ENCODE measurements at regions not wholly inside any gene's neighbourhood (a gene's known extent, or its start where the extent isn't known, plus 50 kb on each side); places are given as distances from the start of the nearest gene placed in this dataset.

DNA sequence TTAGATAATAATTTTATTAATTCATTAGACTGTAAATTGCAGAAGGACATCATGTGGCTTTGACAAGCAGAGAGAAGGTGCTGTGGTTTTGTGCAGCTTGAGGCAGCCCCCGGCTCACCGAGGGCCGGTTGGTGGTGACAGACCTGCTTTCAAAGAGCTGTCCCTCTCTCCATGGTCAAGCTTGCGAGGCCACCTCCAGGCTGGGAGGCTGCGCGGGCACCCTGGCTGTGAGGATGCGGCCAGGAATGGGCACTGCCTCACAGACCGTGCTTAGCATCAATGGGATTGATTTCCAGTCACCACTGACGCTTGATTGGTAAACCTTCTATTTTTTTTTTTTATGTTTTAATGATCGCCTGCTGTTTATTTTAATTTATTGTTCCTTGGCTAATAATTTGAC is 690.9 kb downstream of the GALR1 start:
- no peak for DNase-seq

DNA sequence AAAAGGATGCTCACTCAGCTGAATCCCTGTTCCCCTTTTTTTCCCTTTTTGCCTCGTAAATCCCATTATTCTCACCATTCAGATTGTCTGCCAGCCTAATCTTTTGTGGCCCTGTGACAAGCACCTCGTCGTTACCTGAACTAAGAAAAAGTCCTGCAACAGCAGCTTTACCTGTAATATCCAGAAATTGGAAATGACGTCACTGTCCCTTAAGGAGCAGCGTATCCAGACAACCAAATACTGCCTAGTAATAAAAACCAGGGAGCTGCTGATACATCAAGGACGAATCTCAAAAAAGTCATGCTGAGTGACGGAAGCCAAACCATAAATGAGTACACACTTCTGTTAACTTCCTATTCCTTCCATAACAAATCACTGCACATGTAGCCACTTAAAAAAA is 694.9 kb downstream of the GALR1 start:
- no peak for DNase-seq

DNA sequence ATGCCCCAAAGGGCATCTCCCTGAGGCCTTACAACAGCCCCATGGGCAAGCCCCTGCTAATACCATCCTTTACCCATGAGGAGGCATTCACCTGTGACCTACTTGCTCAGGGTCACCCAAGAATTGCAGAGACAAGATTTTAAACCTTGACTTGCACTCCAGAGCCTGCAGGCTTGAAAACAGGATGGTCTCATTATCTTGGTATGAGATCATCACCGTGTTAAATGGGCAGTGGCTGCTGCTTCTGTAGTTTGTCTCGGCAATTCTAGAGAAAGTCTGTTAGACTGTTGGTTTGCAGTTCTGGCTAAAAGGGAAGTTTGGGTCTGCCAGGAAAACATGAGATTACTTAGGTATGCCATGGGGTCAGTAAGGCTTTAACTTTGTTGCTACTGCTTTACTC is 698.9 kb downstream of the GALR1 start:
- no peak for DNase-seq

DNA sequence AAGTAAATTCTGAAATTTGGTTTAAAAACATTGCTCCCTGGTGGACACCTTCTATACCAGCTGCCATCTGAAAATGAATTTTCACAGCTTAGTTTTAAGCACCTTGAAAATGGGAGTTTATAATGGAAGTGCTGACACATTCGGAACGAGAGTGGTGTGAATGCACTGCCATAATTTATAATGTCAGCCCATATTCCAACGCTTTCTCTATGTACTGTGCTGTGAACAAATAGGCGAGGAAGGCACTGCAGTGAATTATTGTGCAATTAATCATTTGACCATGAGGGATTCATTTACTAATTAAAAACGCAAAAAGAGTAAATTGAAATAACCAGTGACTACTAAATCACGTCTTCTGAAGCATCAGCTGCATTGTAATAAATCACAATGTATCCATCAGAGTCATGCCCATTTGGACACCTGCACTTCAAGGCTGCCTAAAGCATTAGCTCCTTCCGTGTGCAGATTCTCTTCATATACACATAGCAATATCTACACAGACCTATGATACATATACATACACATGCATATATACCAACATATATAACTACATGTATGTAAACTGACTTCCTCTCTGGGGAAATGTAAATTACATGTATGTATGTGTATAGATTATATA is 699.8 kb downstream of the GALR1 start:
- no peak for DNase-seq

DNA sequence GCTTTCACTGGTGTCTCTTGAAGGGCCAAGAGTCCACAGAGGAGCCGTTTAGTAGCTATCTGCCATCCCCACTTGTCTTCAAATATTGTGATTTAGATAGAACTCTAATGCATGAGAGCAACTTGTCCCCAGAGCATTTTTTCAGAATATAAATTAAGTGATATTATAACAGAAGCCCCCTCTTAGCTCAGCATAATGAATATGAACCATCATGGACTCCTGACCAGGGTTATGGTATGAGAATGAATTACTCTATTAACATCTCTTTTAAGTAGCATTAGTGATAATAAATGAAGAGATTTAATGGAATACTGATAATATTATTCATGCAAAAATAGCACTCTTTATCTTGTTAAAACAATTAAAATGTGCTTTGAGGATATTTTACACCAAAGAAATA is 709.6 kb downstream of the GALR1 start:
- no peak for DNase-seq

DNA sequence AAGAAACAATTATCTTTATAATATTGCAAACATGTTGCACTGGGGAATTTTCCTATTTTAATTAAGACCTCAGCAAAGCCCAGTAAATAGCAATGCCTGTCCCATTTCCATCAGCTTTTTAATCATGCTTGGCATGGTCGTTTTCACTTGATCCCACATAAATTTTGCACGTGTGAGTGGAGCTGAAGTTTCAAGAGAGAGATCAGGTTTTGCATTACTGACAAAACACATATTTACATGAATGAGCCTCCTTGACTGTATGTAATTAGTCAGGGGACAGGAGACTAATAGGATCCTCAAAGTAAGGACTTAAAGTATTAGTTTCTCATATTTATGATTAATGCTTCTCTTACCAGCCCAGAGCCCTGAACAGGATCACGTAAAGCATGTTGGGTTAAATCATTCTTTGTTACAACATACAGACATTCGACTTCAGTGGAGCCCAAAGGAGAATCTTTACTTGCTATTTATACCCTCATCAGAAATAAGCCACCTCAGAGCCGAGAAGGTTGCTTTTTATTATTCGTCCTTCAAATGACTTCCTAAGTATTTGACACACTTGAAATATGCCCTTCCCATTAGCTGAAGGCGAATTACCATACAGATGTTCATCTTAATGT is 711.3 kb downstream of the GALR1 start:
- DNase-seq, result no peak

DNA sequence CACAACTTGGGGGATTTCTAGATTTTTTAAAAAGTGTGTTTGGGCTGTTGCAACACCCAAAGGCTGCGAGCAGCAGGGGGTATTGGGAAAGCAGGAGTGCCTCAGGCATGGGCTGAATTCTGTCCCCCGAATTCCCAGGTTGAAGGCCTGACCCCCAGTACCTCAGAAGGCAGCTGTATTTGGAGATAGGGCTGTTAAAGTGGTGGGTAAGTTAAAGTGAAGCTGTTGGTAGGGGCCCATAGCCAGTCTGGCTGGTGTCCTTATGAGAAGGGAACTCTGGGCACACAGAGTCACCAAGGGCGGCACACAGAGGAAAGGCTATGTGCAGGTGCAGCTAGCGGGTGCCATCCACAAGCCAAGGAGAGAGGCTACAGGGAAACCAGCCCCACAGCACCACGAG is 717.4 kb downstream of the GALR1 start:
- no peak for DNase-seq

DNA sequence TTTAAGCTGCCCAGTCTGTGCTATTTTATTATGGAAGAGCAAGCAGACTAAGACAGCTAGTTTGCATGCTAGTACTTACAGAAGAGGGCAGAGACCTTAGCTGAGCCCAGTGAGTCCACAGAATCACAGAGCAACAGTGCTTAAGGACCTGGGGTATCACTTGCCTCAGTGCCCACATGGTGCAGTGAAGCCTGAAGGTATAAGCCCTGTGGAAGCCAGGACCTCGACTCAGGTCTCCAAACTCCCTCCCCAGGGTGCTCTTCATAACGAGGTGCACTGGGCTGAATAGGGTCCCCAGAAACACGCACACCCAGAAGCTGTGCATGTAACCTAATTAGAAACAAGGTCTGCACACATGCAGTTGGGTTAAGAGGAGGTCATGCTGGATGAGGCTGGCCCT is 718.1 kb downstream of the GALR1 start:
- no peak for DNase-seq

DNA sequence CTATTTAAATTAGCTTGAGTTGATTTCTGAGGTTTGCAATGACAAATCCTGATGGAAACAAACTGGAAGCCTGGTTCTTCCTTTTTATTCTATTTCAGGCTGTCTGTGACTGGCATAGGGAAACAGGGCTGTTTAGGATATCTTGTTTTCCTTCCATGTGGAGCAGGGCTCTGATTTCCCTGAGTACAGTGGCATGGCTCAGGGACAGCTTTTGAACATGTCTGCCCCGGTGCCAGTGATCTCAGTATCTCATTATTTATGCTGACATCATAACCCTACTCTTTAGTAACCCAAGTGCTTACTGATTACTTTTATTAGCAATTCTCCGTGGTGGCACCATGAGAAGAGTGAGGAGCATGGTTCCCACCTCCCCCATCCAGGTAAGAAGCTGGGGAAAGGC is 720.3 kb downstream of the GALR1 start:
- DNase-seq, result no peak

DNA sequence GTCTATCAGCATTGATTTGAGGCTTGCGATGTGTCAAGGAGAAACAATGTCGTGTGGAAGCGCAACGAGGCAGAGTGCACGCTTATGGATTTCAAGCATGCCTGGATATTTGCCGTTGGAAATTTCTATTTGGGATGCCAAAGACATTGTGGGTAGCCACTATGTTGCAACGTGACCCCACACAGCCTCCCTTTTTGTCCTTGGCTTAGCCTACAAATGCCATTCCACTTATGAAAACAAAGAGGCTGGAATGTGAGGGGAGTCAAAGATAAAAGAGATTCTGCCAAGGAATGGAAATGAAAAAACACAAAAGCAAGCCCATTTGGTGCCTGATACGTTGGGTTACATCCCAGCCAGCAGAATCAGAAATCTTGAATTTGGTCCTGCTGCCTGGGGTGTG is 721.2 kb downstream of the GALR1 start:
- no peak for DNase-seq

DNA sequence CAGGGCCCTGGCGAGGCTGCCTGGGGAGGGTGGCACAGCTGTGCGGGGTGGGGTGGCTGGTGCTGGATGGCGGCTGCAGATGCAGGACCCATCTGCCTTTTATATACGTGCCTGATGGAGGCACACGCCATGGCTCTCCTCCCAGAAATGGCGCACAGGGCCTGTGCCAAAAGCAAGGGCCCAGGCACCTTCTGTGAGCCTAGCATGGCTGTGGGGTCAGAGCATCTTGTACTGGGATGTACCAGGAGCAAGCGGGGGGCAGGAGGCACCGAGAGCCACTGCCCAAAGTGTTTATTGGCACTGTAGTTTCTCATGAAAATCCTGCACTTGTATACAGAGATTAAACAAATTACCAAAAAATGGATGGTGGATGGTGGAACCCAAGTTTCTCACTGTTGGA is 724.1 kb downstream of the GALR1 start:
- DNase-seq, result no peak

DNA sequence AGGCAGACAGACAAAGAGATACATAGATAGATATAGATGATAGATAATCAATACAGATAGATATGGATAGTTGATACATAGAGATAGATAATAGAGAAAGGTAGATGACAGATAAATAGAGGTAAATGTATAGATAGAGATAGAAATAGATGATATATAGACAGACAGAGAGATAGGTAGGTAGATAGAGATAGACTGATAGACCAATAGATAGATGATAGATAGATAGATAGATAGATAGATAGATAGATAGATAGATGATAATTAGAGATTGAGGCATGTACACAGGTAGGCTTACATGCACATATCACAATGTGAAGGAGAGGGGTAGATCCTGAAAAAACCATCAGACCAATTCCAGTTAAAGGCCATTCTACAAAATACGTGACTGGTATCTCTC is 724.7 kb downstream of the GALR1 start:
- DNase-seq, result no peak

DNA sequence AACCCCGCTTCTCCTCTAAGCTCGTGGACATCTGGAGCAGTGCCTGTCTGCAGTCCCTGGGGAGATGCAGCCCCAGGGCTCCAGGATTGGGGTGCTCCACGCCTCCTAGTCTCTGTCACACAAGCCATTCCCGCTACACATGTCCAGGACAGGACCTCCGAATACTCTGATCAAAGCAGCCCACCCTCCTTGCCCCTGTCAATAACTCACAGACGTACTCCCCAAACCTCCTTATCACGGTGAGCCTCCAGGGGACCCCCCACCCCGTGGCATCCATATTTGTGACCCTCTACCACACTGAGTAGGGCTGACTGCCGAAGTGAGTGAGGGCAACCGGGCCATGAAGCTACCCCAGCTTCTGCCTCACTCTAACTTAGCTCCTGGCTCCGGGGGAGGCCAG is 727.7 kb downstream of the GALR1 start:
- DNase-seq, result no peak

DNA sequence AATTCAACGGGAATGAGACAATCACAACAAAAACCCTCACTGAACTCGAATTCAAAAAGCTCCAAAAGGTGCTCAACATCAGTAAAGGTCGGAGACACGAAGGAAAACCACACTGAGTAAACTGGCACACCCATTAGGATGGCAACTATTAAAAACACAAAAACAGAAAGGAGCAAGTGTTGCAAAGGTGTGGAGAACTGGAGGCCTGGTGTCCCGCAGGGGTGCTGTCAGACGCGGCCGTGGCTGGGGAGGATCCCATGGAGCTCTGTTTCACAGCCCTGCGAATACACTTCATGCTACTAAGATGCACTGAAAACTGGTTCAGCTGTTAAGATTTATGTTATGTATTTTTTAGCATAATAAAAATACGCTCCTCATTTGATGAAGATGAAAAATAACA is 730.6 kb downstream of the GALR1 start:
- no peak for DNase-seq

DNA sequence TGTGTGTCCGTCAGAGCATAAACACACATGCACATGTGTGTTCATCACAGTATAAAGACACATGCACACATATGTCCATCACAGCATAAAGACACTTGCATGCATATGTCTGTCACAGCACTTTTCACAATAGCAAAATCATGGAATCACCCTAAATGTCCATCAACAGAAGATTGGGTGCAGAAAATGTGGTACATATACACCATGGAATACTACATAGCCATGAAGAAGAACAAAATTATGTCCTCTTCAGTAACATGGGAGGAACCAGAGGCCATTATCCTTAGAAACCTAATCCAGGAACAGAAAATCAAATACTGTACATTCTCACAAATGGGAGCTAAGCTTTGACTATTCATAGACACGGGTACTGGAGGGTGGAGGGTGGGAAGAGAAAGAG is 732.2 kb downstream of the GALR1 start:
- no peak for DNase-seq

DNA sequence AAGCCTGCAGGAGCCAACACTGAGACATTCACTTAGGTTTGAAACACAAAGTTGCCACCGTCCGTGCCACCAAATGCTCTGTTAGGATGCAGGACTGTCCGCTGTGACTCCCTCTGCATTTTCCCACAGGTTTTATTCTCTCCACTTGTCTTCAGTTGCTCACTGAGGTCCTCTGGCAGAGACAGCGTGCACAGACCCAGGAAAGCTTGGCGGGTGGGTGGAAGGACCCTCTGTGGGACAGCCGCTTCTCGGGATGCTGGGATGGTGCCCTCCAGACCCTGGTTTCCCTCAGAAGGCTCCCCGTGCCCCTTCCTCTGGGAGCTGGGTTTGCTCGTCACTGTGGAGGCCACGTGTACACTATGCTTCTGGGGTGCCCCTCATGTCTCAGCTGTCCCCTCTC is 733.6 kb downstream of the GALR1 start:
- no peak for DNase-seq

DNA sequence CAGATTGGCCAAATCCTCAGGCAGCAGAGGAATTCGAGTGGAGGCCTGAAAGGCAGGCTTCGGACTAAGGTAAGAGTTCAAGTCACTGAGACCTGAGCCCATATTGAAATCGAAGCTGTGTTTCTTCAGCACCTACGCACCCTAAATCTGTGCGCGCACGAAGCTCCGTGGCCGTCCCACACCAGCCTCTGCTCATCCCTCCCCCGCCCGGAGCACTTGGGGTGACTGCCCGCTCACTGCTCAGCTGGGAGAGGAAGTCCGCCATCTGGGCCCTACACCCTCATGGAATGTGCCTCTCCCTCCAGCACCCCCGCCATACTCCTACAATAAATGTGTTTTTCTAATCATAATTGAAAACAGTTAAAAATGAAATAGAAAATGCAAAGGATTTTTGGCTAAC is 734.5 kb downstream of the GALR1 start:
- DNase-seq, result no peak

DNA sequence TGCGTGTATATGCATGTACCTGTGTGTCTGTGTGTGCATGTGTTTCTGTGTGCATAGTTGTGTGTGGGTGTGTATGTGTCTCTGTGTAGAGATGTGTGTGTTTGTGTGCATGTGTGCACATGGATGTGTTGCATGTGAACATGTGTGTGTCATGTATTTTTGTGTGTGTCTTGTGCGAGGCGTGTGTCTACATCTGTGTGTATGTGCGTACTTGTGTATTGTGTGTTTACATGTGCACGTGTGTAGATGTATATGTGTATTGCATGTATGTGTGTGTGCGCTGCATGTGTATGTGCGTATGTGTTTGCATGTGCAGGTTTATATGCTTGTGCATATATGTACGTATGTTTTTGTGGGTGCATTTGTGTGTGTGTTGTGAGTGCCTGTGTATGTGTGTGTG is 735.2 kb downstream of the GALR1 start:
- DNase-seq, result no peak

DNA sequence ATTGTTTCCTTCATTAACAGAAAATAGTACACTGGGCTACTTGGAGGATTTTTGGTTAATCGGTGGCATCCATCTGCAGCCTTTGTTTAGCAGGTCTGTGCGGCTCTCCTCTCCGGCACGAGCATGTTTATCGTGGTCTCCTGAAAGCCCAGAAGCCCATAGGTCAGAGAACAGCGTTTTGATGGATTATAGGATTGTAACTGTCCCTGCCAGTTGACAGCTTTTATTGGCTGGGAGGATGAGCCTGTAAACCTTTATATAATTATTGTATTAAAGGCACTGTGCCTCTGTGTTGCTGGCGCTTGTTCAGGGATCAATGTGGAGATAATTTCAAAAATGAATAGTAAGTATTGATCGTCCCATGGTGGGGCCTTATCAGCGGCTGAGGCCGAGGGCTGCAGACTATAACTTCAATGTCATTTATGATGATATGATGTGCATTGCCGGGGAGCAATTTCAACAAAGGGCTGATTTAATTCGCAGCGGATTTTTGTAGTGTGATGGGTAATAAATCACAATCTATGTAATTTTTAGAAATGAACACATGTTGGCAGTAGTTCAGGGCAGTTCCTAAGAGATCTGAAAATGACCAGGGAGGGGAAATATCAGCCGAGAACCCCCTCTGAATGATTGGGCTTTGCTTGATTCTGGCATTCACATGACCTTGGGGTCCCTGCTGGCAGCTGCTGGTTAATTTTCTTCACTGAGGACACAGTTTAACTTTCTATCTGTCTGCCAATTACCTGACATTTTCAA is 736.1 kb downstream of the GALR1 start:
- DNase-seq, result no peak

DNA sequence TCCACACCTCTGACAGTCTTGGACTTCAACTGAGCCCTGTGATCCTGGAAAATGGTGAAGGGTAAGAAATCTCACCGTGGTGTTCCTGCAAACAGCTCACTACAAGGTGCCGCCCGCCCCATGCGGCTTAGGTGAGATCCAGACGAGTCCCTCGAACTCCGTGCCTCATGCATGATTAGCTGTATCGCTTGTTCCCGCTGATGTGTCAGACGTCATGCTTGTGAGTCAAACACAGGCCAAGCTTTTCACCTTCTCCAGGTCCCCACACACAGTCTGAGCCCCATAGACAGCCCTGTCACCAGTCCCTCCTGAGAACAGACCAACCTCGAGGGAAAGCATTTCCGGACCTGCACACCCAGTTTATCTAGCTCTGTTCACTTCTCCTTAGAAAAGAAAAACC is 740.5 kb downstream of the GALR1 start:
- no peak for DNase-seq

DNA sequence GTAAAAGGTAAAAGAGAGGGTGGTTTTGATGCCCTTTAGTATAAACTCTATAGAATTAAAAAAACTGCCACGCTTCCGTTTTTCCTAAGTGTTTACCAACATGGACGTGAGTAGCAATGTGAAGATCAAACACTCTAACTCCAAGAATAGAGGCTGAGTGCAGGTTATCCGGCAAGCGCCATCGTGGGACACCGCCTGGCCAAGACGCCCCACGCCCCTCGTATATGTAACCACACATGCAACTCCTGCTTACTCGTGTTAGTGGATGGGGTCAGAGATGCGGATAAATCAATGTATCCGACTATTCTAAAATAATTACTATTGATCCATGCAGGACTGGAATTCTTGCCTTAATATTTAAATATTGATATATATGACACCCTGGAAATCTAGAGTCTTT is 741.3 kb downstream of the GALR1 start:
- no peak for DNase-seq

DNA sequence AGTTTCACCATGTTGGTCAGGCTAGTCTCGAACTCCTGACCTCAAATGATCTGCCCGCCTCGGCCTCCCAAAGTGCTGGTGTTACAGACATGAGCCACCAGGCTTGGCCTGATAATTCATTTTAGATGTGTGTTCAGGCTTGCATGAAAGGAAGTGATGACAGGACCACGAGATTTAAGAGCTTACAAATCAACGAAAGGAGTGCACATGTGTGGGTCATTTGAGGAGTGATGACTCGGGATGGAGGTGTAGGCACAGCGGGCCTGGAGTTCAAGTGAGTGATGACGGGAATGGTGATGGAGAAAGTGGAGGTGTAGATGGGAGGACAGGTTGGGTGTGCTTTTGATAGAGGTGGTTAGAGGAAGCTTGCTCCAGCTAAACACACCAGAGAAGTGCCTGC is 742.4 kb downstream of the GALR1 start:
- no peak for DNase-seq

DNA sequence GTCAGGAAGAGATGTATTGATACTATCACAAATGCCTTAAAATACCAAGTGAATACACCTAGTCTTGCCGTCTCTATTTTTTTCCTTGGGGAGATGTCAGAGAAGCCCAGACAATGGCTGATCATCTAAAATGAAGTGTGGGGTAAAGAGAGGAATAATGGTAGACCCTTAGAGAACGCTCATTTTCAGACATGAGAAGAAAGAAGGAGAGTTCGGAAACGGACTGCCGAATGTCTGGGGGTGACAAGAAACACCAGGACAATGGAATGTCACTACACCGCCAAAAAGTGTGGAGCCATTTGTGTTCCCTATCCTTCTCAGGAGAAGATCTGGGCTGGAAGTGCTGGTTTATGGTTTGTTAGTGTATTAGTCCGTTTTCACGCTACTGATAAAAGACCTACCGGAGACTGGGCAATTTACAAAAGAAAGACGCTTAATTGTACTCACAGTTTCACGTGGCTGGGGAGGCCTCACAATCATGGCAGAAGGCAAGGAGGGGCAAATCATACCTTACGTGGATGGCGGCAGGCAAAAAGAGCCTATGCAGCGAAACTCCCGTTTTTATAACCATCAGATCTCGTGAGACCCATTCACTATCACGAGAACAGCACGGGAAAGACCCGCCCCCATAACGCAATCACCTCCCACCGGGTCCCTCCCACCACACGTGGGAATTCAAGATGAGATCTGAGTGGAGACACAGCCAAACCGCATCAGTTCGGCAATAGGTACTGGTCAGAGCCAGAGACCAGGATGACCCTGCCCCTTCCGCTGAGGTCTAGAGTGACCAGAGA is 743.7 kb downstream of the GALR1 start:
- no peak for DNase-seq

DNA sequence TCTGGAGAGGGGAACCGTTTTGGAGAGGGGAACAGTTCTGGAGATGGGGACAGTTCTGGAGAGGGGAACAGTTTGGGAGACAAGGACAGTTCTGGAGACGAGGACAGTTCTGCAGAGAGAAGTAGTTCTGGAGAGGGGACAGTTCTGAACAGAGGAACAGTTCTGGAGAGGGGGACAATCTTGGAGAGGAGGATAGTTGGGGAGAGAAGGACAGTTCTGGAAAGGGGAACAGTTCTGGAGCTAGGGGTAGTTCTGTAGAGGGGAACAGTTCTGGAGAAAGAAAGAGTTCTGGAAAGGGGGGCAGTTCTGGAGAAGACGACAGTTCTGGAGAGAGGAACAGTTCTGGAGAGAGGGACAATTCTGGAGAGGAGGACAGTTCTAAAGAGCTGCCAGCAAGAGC is 745.9 kb downstream of the GALR1 start:
- DNase-seq, result no peak
